Activated T-cell treated with anti-CD3 and anti-CD28 coated beads for 48 hours (primary cell): ENCODE measurements at regions not wholly inside any gene's neighbourhood (a gene's known extent, or its start where the extent isn't known, plus 50 kb on each side); places are given as distances from the start of the nearest gene placed in this dataset.
"Not testable (repeated sequence)": the region's sequence is repeated elsewhere in the genome, so short reads cannot be mapped to it uniquely, and the experiment has no call there.

Experiments used
- DNase-seq: peaks from one replicate; pipeline ENCODE4 v3.0.0-alpha.2; 2020; ENCODE audit warnings: low read depth

DNA sequence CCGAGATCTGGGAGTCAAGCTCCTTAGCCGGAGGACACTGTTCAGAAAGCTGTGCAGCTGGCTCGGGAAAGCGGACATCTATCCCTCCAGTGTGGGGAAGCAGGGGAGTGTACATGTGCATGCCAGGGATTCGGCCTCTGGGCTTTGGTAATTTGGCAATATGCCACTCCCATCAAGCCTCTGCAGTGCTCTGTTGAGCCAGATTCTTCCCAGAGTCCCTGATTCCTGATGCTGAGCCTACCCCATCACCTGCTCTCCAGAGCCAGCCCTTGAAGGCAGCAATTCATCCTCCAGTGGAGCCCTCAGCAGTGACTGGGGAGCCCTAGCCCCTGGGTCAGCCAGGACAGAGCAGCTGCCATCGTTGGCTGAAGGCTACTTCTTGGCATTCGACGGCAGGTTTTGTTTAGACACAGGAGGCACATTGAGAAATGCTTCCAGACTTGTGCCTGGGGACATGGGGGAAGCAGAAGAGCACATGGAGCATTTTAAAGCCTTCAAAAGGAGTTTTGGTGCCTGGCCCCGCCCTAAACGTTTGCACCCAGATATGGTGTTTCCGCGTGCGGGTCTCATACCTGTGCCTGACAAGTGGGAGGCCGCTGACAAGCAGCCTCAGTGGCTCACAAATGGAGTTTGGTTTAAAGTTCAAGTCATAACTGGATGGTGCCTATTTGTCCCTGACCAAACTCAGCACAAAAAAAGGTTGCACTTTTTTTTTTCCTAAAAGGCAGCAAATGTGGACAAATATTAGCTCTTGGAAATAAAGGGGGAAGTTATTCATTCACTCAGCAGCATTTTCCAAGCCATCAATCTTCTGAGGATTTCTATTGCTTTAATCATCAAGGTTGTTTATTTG lies 272.8 kb downstream of the CYRIA start:
- DNase-seq, result no peak

DNA sequence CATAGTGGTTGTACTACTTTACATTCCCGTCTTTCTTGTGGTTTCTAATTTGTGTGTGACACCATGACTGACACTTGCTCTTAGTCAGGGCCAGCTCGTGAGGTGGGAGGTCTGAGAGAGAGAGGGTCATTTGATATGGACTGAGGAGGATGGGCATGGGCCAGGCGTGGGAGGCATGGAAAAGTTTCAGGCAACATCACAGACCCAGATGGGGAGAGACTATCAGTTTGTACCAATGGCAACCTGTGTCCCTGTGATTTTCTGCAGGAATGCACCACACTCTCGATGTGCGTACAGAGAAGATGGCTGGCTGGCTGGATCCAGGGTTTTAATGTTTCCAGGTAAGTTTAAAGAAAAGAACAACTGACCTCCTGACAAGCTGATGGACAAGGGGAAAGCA lies 273.6 kb downstream of the CYRIA start:
- DNase-seq, result no peak

DNA sequence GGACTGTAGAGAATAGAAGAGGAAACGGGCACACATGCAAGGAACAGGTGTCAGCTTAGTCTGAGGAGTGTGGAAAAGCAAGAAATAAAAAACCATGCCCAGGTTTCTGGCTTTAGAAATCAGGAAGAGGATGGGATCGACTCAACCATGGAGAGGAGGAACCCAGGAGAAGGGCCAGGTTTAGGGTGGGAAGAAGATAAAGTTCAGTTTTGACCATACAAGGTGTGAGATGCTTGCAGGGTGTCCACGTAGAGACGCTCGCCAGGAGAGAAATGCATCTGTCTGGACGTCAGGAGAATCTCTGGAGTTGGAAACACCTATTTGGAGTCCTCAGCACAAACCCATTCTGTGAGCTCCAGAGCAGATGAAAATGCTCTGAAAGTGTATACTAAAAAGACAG lies 275.1 kb downstream of the CYRIA start:
- DNase-seq, result no peak

DNA sequence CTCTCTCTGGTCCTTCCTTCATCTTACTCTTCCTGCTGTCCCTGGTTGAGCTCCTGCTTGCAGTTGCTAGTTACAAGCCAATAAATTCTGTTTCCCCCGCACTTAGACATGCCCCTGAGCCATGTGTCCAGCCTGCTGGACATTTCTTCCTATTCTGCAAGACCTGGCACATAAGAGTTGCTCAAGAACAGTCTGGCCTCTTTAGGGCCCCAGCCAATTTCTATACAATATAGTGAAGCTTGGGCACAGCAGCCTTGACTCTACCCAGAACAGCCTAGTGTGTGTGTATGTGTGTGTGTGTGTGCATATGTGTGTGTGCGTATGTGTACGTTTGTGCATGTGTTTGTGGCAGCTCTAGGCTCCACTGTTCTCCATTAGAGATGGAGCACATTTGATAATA lies 276.0 kb downstream of the CYRIA start:
- DNase-seq, result no peak

DNA sequence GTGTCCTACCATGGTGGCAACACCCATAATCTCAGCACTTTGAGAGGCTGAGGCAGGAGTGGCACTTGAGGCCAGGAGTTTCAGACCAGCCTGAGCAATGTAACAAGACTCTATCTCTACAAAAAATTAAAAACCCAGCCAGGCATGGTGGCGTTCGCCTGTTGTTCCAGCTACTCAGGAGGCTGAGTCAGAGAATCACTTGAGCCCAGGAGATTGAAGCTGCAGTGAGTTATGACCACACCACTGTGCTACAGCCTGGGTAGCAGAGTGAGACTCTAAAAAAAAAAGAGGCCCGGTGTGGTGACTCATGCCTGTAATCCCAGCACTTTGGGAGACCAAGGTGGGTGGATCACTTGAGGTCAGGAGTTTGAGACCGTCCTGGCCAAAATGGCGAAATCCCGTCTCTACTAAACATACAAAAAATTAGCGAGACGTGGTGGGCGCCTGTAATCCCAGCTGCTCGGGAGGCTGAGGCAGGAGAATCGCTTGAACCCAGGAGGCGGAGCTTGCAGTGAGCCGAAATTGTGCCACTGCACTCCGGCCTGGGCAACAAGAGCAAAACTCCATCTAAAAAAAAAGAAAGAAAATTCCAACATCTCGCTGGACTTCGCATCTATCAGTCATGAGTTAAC lies 277.3 kb downstream of the CYRIA start:
- not testable (repeated sequence) for DNase-seq

DNA sequence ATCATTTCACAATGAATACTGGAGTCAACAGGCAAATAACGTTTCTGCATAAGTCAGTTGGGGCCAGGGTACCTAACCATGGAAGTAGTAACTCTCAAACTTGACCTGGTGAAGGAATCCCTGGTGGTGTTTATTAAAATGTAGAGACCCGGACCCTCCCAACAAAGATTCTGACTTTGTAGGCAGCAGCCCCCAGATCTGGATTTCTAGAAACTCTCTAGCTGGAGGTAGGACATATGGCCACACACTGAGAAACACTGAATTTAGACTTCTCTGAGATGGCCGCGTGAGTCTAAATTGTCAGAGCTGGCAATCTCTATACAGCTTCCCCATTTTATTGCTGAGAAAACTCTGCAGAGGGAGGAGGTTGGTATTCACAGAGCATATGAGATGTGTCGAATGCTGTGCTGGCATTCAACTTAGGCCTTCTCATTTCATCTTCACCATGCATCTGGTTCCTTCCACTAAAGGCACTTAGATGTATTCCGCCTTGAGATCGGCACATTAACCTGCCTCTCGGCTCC lies 278.1 kb downstream of the CYRIA start:
- no peak for DNase-seq

DNA sequence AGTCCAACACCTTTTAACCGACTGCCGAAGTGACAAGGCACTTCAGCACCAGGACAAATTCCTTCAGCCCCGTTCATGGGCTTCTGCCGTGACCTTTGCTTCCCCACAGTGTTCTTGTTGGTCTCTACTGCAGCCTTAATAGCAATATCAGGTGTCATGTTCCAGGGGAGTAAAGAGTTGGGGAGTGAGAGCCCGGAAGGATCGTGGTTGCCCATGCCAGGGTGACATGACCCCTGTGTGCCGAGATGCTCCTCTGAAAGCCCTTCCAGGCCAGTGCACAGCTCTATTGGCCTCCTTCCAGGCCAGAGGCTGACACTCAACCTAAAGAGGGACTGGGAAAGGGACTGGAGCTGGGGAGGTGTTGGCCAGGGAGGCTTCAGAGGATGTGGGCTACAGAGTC lies 279.2 kb downstream of the CYRIA start:
- DNase-seq, result no peak

DNA sequence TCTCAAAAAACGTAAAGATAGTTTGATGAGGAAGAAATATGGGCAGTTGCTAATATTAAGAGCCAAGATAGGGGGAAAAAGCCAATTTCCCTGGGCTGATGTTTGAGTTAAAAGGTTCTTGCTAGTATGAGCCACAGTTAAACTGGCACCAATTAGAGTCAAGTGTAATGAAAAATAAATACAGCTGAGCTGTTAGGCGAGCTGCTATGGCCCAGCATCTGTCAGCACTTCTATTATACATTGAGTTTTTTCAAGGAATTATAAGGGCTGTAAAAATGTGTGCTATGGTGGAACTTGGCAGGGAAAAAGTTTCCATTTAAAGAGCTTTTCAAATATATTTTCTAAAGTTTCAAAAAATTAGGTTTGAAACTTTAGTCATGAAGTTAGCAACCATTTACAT lies 279.6 kb downstream of the CYRIA start:
- no peak for DNase-seq

DNA sequence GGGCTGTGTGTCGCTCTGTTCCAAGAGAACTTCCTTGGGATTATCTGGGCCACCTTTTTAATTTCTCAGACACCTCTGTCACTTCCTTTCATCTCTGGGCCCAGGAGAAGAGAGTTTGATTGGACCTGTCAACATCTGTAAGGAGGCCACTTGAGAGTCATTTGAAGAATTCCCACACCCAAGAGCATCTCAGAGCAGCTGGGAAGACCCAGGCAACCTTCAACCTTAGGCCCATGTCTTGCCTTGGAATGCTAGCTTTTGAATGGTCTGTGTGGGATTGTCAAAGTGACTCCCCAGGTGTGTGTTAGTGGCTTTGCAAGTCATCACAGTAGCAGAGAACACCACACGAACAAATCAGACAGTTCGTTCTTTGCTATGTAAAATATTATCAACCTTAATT lies 280.3 kb downstream of the CYRIA start:
- no peak for DNase-seq

DNA sequence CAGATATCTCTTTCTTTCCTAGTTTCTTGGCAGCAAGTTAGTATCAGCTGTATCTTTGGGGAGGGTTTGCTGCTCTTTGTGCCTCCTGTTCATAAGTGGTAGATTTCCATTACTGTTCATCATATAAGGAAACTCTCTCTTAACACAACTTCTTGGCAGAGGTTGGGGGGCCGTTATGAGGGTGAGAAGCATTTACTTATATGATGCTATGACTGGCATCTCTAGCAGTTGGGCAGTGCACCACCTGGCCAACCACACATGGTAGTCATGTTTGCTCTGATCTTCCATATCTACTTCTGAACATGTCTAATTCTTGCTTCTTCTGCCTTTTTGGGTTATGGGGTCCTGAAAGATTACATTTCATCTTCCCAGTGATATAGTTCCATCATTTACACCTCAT lies 282.2 kb downstream of the CYRIA start:
- no peak for DNase-seq

DNA sequence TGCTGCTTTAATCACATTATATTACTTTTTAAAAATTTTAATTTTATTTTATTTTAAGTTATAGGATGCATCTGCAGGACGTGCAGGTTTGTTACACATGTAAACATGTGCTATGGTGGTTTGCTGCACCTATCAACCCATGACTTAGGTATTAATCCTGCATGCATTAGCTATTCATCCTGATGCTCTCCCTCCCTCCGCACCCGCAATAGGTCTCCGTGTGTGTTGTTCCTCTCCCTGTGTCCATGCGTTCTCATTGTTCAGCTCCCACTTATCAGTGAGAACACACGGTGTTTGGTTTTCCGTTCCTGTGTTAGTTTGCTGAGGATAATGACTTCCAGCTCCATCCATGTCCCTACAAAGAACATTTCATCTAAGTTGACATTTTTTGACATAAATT lies 283.2 kb downstream of the CYRIA start:
- DNase-seq, result no peak

DNA sequence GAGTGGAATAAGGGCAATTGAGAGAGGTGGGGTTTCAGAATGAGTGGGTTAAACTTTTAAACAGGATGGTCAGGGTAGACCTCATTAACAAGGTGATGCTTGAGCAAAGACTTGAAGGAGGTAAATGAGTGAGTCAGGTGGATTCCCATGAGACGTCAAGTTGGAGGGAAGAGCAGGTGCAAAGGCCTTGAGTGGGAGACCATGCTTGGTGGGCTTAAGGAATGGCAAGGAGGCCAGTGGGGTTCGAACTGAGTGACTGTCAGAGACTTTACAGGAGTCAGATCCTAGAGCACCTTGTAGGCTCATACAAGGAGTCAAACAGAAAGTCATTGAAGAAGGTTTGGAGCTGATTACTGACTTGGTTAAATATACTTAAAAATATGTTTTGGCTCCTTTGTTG lies 284.1 kb downstream of the CYRIA start:
- no peak for DNase-seq

DNA sequence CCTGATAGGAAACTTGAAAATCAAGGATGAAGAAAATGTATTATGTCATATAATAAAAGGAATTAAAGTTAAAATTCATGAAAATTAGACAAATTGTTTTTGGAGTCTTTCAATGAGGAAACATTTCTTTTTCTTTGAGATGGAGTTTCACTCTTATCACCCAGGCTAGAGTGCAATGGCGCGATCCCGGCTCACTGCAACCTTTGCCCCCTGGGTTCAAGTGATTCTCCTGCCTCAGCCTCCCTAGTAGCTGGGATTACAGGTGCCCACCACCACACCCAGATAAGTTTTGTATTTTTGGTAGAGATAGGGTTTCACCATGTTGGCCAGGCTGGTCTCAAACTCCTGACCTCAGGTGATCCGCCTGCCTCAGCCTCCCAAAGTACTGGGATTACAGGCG lies 285.7 kb downstream of the CYRIA start:
- not testable (repeated sequence) for DNase-seq

DNA sequence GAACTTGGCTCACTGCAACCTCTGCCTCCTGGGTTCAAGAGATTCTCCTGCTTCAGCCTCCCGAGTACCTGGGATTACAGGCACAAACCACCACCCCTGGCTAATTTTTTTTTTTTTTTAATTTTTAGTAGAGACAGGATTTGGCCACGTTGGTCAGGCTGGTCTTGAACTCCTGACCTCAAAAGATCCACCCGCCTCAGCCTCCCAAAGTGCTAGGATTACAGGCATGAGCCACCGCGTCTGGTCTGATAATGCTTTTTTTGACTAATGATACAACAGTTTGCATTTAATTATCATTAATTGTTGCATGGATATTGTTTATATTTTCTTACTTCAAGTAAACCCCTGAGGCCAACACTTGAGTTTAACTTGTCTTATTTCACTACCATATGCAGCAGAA lies 286.6 kb downstream of the CYRIA start:
- DNase-seq, result not testable (repeated sequence)

DNA sequence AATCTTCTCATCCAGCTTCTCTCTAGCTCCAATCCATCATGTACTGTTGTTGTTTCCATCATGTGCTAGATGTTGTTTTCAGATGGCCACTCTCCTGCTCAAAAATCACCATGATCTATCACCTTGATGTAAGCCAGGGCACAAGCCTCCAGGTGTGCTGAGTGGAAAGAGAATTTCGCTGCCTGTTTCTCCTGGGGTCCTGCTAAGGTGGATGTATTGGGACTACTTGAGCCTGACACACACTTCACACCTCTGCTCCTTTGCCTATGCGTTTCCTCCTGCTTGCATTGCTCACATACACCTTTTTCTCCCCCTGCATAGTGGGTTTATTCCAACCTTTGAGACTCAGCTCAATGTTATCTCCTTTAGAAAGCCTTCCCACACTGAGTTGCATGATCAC lies 287.6 kb downstream of the CYRIA start:
- DNase-seq, result no peak

DNA sequence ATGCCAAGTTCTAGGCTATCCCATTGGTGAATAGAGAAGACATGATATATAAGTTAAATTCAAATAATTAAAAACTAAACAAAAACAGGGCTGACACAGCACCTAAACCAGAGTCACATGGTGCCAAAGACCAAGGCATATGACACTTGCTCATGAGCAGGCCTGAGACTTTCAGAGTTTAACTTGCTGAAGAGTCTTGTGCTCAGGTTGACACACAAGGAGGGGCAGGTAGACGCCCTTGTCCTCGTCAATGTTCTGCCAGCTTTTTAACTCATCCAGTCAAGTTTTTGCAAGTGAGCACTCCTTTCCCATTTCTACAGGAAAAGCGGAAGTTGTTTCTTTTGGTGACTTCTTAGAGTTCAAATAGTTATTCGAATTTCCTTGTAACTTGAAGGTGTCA lies 289.7 kb downstream of the CYRIA start:
- DNase-seq, result no peak

DNA sequence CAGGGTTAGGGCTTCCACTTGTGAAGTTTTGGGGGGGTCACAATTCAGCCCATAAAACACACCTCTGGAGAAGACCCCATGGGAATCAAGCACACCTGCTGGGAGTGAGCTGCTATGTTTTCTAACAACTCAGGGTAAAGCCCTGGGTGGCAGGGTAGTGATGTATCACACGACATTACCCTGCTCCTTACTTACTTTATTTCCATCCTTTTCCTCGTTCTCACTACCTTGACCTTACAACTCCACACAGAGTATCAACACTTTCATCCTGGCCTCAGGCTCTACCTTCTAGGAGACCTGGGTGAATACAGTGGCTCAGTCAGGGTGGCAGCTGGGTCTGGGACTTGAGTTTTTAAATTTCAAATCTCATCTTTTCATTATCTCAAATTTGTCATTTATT lies 290.3 kb downstream of the CYRIA start:
- no peak for DNase-seq

DNA sequence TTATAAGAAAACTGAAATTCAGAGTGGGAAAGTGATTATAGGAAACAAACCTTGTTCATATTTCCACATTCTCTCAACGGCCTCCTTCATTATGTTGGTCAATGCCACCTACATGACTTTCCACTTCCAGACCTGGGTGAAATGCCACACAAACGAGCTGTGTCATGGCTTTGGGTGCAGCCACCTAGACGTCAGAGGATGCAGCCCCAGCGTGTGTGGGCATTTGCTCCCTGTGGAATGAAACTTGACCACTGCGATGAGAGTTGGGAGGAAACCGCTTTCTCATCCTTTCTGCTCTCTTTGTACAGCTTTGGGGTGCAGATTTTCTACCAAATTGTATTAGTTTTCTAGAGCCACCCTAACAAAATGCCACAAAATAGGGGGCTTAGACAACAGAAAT lies 291.0 kb downstream of the CYRIA start:
- no peak for DNase-seq

DNA sequence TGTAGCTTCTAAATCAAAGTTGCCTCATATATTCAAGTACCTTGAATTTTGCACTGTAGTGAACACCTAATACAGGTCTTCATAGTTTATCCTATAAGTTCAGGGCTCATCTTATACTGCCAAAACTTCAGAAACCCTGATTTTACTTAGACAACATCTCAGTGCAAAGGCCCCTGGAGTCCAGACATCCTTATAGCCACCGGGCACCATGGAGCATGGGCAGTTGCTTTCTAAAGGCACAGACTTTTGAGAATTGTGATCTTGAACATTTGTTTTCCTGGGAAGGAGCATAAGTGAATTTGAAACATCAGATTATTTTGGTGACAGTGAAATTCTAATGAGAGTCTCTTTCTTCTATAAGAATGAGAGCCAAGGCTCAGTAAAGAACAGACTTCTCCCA lies 292.3 kb downstream of the CYRIA start:
- no peak for DNase-seq

DNA sequence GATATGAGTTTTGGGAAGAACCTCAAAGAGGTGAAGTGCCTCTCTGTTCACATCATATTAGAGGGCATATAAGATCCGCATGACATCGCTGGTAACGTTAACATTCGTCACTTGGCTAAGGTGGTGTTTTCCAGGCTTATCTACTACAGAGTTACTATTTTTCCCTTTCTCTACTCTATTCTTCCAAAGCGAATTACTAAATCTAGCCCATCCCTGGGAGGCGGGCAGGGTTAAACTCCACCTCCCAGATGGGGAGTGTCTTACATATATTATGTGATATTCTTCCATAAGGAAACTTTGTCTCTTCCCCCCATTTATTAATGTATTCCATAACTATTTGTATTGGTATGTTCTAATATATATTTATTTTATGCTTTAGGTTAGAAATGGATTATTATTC lies 293.9 kb downstream of the CYRIA start:
- DNase-seq, result no peak

DNA sequence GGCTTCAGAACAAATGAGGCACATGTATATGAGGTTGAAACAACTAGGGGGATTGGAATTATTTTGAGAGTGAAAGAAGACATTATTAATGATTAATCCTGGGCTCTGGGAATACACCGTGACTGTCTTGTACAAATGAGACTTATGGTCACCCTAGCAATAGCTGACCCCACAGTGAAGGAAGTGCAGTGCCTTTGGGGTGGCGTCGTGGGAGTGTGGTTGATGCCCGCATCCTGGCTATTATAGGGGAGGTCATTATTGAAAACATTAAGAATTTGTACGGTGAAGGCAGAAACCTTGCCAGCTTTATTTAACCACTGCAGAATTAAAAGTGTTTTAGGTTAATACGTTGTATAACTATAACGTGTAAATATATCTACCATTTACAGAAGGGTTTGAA lies 296.7 kb downstream of the CYRIA start:
- DNase-seq, result no peak

DNA sequence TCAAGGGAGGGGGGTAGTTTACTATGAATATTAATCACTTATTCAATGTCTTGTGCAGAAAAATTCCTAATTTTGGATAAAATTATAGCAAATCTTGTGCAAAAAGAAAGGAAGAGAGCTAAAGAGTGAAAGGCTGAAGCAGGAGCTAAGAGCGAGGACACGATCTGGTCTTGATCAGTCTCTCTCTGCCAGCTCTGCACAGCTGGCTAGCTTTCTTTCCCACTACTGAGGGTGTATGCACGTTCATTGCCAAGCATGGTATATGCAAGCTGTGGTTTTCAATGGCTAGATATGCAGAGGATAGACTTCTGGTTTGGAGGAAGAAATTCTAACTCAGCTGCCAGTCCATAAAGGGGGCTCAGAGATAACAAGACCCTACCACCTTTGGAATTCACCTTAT lies 297.3 kb downstream of the CYRIA start:
- no peak for DNase-seq

DNA sequence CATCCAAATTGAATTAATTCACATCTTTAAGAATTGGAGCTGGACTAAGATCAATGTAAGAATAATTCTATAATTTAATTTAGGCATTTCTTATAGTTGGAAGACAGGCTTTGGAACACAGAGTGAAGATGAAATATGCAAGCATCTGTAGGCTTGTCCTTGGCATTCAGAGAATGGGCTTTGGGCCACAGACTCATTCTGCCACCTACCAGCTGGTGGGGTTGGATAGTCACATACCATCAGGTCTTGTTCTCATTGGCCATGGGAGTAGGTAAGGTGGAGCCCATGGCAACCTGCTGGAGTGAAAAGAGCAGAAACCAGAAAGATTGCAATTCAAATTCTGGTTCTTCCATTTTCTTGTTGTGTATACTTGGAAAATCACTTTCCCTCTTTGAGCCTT lies 300.3 kb downstream of the CYRIA start:
- no peak for DNase-seq

DNA sequence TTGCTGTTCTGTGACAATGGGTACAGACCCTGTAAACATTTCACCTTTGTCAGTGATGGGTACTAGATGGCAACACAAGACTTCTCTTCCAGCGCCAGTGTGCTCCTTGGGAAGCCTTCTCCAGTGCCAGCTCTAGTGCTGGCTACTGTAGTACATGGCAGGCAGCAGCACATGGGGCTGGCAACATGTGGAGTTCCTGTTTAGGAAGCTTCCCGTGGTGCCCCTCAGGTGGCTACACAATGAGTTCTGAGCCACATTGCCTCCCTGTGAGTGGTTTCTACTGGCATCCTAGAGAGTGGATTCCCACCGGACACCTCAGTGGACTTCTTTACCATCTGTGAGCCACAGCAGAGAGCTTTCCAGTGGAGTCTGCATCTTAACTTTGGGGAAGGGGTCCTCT lies 302.1 kb downstream of the CYRIA start:
- no peak for DNase-seq
